Mesenchymal stem cell (in vitro differentiated cells and primary cell): ENCODE measurements at regions not wholly inside any gene's neighbourhood (a gene's known extent, or its start where the extent isn't known, plus 50 kb on each side); places are given as distances from the start of the nearest gene placed in this dataset.

Experiments
- DNase-seq: peaks from one replicate; pipeline ENCODE4 v3.0.0-alpha.2; 2013
- H2AFZ ChIP-seq: one replicate; pipeline ENCODE4 v1.6.1; 2013; ENCODE audit warnings: low read depth, mild to moderate bottlenecking, control low read depth, inconsistent platforms, low read length, moderate library complexity
- H2AK5ac ChIP-seq: 2 replicates; pipeline ENCODE4 v1.6.1; 2013; ENCODE audit warnings: low read length, moderate library complexity, mild to moderate bottlenecking, inconsistent platforms; ENCODE audit not compliant: severe bottlenecking
- H2BK120ac ChIP-seq: one replicate; pipeline ENCODE4 v1.6.1; 2013; ENCODE audit warnings: low read depth, mild to moderate bottlenecking, inconsistent platforms, low read length, moderate library complexity
- H2BK12ac ChIP-seq, 2 experiments: one replicate each; pipeline ENCODE4 v1.6.1; 2013; ENCODE audit warnings: inconsistent platforms in 2 of 2, low read length in 2 of 2, mild to moderate bottlenecking in 2 of 2, moderate library complexity in 2 of 2, control low read depth in 1 of 2
- H2BK15ac ChIP-seq: one replicate; pipeline ENCODE4 v1.6.1; 2013; ENCODE audit warnings: mild to moderate bottlenecking, low read depth, inconsistent platforms; ENCODE audit not compliant: poor library complexity, severe bottlenecking
- H2BK5ac ChIP-seq: 2 replicates; pipeline ENCODE4 v1.6.1; 2013; ENCODE audit warnings: low read depth, mild to moderate bottlenecking, low read length, control low read depth, inconsistent platforms; ENCODE audit not compliant: poor library complexity, severe bottlenecking
- H3K14ac ChIP-seq, 2 experiments: one replicate each; pipeline ENCODE4 v1.6.1; 2013; ENCODE audit warnings: inconsistent platforms in 2 of 2, low read length in 2 of 2, control low read depth in 1 of 2, mild to moderate bottlenecking in 1 of 2, moderate library complexity in 1 of 2
- H3K18ac ChIP-seq, 2 experiments: one replicate each; pipeline ENCODE4 v1.6.1; 2013; ENCODE audit warnings: inconsistent platforms in 2 of 2, low read length in 2 of 2, control low read depth in 1 of 2, low read depth in 1 of 2, mild to moderate bottlenecking in 1 of 2
- H3K23ac ChIP-seq, 2 experiments: one replicate each; pipeline ENCODE4 v1.6.1; 2013; ENCODE audit warnings: inconsistent platforms in 2 of 2, low read length in 2 of 2, mild to moderate bottlenecking in 2 of 2, moderate library complexity in 2 of 2, control low read depth in 1 of 2
- H3K27ac ChIP-seq: 2 replicates; pipeline ENCODE4 v1.5.1; 2013; ENCODE audit warnings: mild to moderate bottlenecking, moderate library complexity, low read length, control low read depth, inconsistent platforms; ENCODE audit not compliant: poor library complexity, severe bottlenecking
- H3K27me3 ChIP-seq, 2 experiments: 2 replicates each; pipeline versions ENCODE4 v1.6.1 to v1.7.0; 2013; ENCODE audit warnings: low read length in 2 of 2, mild to moderate bottlenecking in 2 of 2, moderate library complexity in 2 of 2, control low read depth in 1 of 2, inconsistent platforms in 1 of 2; ENCODE audit not compliant: control insufficient read depth in 1 of 2, insufficient read depth in 1 of 2
- H3K36me3 ChIP-seq, 2 experiments: 2 replicates each; pipeline versions ENCODE4 v1.6.1 to v1.7.0; 2013; ENCODE audit warnings: low read length in 2 of 2, control low read depth in 1 of 2, inconsistent platforms in 1 of 2, low read depth in 1 of 2, mild to moderate bottlenecking in 1 of 2; ENCODE audit not compliant: insufficient read depth in 2 of 2, control insufficient read depth in 1 of 2
- H3K4ac ChIP-seq, 2 experiments: one replicate each; pipeline ENCODE4 v1.6.1; 2013; ENCODE audit warnings: inconsistent platforms in 2 of 2, low read length in 2 of 2, mild to moderate bottlenecking in 2 of 2, moderate library complexity in 2 of 2, control low read depth in 1 of 2, low read depth in 1 of 2
- H3K4me1 ChIP-seq: 2 replicates; pipeline ENCODE4 v1.6.1; 2013; ENCODE audit warnings: low read depth, low read length, control low read depth; ENCODE audit not compliant: control insufficient read depth, insufficient read depth
- H3K4me2 ChIP-seq: 2 replicates; pipeline ENCODE4 v1.6.1; 2013; ENCODE audit warnings: low read length, mild to moderate bottlenecking, inconsistent platforms; ENCODE audit not compliant: poor library complexity, severe bottlenecking
- H3K4me3 ChIP-seq, 2 experiments: 2 replicates each; pipeline versions ENCODE4 v1.5.1 to v1.7.0; 2013; ENCODE audit warnings: low read length in 2 of 2, mild to moderate bottlenecking in 2 of 2, control low read depth in 1 of 2, low read depth in 1 of 2; ENCODE audit not compliant: insufficient read depth in 1 of 2
- H3K79me1 ChIP-seq: replicated peaks from 2 replicates; pipeline ENCODE4 v1.6.1; 2013; ENCODE audit warnings: mild to moderate bottlenecking, control low read depth, low read length, inconsistent platforms; ENCODE audit not compliant: poor library complexity, severe bottlenecking
- H3K9ac ChIP-seq: 2 replicates; pipeline ENCODE4 v1.7.0; 2013; ENCODE audit warnings: mild to moderate bottlenecking, low read length, moderate library complexity
- H3K9me3 ChIP-seq: 2 replicates; pipeline ENCODE4 v1.7.0; 2013; ENCODE audit warnings: mild to moderate bottlenecking, low read length; ENCODE audit not compliant: control insufficient read depth
- H4K8ac ChIP-seq: one replicate; pipeline ENCODE4 v1.6.1; 2013; ENCODE audit warnings: inconsistent platforms, mild to moderate bottlenecking, low read length, moderate library complexity
- H4K91ac ChIP-seq: one replicate; pipeline ENCODE4 v1.6.1; 2013; ENCODE audit warnings: mild to moderate bottlenecking, low read length, inconsistent platforms
- WGBS: methylation state at CpG from one replicate; pipeline ENCODE4 v1.1.7; 2013; ENCODE audit warnings: mixed read lengths; 5-methylcytosine and 5-hydroxymethylcytosine counted together

GRCh38 chr20:22223236-22223635 is 361.1 kb downstream of the FOXA2 start:
- H2AFZ ChIP-seq = no peak overlapping the region
- peaks cover 0 to 6% of the 10 kb centered on the region in 2 experiments for H3K27me3 ChIP-seq
- no peak overlapping the region for H4K91ac ChIP-seq
- H3K27ac ChIP-seq = no peak overlapping the region
- no peak overlapping the region for H3K4ac ChIP-seq
- H3K14ac ChIP-seq = no peak overlapping the region
- H3K9me3 ChIP-seq = no peaks in the 10 kb centered on the region
- no peak overlapping the region for H2AK5ac ChIP-seq
- no peak for DNase-seq
- no peaks in the 10 kb centered on the region for H3K4me1 ChIP-seq
- H2BK12ac ChIP-seq = no peak overlapping the region
- no peak overlapping the region for H3K4me3 ChIP-seq
- no peaks in the 10 kb centered on the region for H3K36me3 ChIP-seq
- no peak overlapping the region for H2BK120ac ChIP-seq
- no peak overlapping the region for H2BK5ac ChIP-seq
- no peak overlapping the region for H3K9ac ChIP-seq
- WGBS = 59% methylated on average over 3 of the region's 3 CpGs
- H2BK15ac ChIP-seq = no peak overlapping the region
- no peak overlapping the region for H3K4me2 ChIP-seq
- no peak overlapping the region for H4K8ac ChIP-seq
- no peak overlapping the region for H3K18ac ChIP-seq
- no peak overlapping the region for H3K23ac ChIP-seq
- no peaks in the 10 kb centered on the region for H3K79me1 ChIP-seq

- Histone ChIP-seq H3K4me3 (no peak overlapping the region), H2BK120ac (no peak overlapping the region), H3K36me3 (no peaks in the 10 kb centered on the region), H3K4ac (no peak overlapping the region), H3K27me3 (peaks cover 0 to 6% of the 10 kb centered on the region in 2 experiments), H3K23ac (no peak overlapping the region), H3K4me1 (no peaks in the 10 kb centered on the region), H2BK15ac (no peak overlapping the region), H2BK5ac (no peak overlapping the region), H3K27ac (no peak overlapping the region), H2AFZ (no peak overlapping the region), H4K91ac (no peak overlapping the region), H4K8ac (no peak overlapping the region), H3K9ac (no peak overlapping the region), H2BK12ac (no peak overlapping the region), H3K79me1 (no peaks in the 10 kb centered on the region), H3K14ac (no peak overlapping the region), H3K9me3 (no peaks in the 10 kb centered on the region), H3K4me2 (no peak overlapping the region), H3K18ac (no peak overlapping the region), H2AK5ac (no peak overlapping the region)
- DNase-seq = no peak
- 50% methylated on average over 1 of the region's 2 CpGs for WGBS
Observed at GRCh38 chr20:22217712-22218352, 366.5 kb downstream of the FOXA2 start.

GRCh38 chr20:22216984-22217383 is 367.4 kb downstream of the FOXA2 start:
- WGBS = 73% methylated on average over 10 of the region's 11 CpGs
- no peak overlapping the region for H3K4me2 ChIP-seq
- H3K23ac ChIP-seq = no peak overlapping the region
- no peak overlapping the region for H2BK5ac ChIP-seq
- H2BK12ac ChIP-seq = no peak overlapping the region
- DNase-seq = no peak
- no peak overlapping the region for H3K14ac ChIP-seq
- no peaks in the 10 kb centered on the region for H3K36me3 ChIP-seq
- no peak overlapping the region for H2BK15ac ChIP-seq
- no peak overlapping the region for H3K4ac ChIP-seq
- no peaks in the 10 kb centered on the region for H3K4me1 ChIP-seq
- H4K8ac ChIP-seq = no peak overlapping the region
- H3K79me1 ChIP-seq = no peaks in the 10 kb centered on the region
- H3K27me3 ChIP-seq = peaks cover 0 to 9% of the 10 kb centered on the region in 2 experiments
- H3K9me3 ChIP-seq = no peaks in the 10 kb centered on the region
- no peak overlapping the region for H4K91ac ChIP-seq
- no peak overlapping the region for H2AFZ ChIP-seq
- no peak overlapping the region for H3K27ac ChIP-seq
- no peak overlapping the region for H3K18ac ChIP-seq
- H3K9ac ChIP-seq = no peak overlapping the region
- H2AK5ac ChIP-seq = no peak overlapping the region
- H2BK120ac ChIP-seq = no peak overlapping the region
- no peak overlapping the region for H3K4me3 ChIP-seq

- Histone ChIP-seq H3K4ac (no peak overlapping the region), H2AFZ (no peak overlapping the region), H2BK15ac (no peak overlapping the region), H2BK12ac (no peak overlapping the region), H2AK5ac (no peak overlapping the region), H3K14ac (no peak overlapping the region), H3K27ac (no peak overlapping the region), H3K4me2 (no peak overlapping the region), H3K36me3 (no peaks in the 10 kb centered on the region), H3K4me3 (no peak overlapping the region), H2BK5ac (no peak overlapping the region), H3K9ac (no peak overlapping the region), H3K9me3 (no peaks in the 10 kb centered on the region), H3K18ac (no peak overlapping the region), H3K4me1 (no peaks in the 10 kb centered on the region), H3K79me1 (no peaks in the 10 kb centered on the region), H3K23ac (no peak overlapping the region), H4K8ac (no peak overlapping the region), H2BK120ac (no peak overlapping the region), H4K91ac (no peak overlapping the region), H3K27me3 (peaks cover 0 to 21% of the 10 kb centered on the region in 2 experiments)
- no peak for DNase-seq
- WGBS = 62% methylated on average over 3 of the region's 3 CpGs
Observed at GRCh38 chr20:22214296-22214695, 370.1 kb downstream of the FOXA2 start.
